ENCODE measurements at regions not wholly inside any gene's neighbourhood (a gene's known extent, or its start where the extent isn't known, plus 50 kb on each side); places are given as distances from the start of the nearest gene placed in this dataset.
"Not testable (repeated sequence)": the region's sequence is repeated elsewhere in the genome, so short reads cannot be mapped to it uniquely, and the experiment has no call there.

DNA sequence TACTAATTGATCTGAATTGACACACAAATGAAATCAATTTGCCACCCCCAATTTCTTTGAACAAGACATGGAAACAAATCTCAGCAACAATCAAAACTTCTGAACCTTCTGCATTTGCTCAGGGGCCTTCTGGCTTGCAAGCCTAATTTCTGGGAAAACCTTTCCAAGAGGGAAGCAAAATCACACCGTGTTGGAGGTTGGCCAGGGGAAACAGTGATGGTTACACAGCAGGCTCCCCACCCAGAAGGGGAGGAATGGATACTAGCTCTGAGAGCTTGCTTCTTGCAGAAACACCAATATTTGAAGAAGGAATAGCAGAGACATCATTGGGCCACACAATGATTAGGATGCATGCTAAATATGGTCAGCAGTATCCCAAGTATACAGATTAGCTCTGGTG is 488.6 kb upstream of the TRPC7 start:
- Mint-ChIP-seq H3K4me3 (no peak overlapping the region), H3K9me3 (ENCODE audit: insufficient read depth) (no peaks in the 10 kb centered on the region), H3K27me3 (ENCODE audit: low read depth) (no peaks in the 10 kb centered on the region), H3K36me3 (ENCODE audit: low read depth) (no peaks in the 10 kb centered on the region), H3K27ac (no peak overlapping the region), H3K4me1 (ENCODE audit: low read depth) (no peaks in the 10 kb centered on the region)
- ChIA-PET POLR2A (no interaction called here), CTCF (no interaction called here)
- ATAC-seq = no peak
- DNase-seq = no peak

GRCh38 chr5:136840601-136841000 is 475.3 kb upstream of the TRPC7 start:
- CTCF ChIA-PET = no interaction called here

DNA sequence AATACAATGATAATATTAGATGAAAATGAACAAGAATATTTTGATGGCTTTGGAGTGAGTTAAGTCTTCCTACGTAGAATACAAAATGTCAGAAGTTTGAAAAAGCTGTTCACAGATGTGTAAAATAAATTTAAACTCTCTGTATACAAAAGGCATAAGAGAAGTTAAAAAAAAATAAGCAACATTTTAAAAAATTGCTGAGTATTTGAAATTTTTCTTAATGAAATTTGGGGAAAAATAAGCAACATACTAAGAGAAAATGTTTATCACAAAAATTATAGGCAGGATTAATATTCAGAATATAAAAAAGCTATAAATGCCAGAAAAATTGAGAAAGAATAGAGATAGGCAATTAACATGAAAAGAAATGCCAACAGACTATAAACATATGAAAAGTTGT is 470.7 kb upstream of the TRPC7 start:
- H3K9me3 Mint-ChIP-seq (ENCODE audit: insufficient read depth) = no peaks in the 10 kb centered on the region
- H3K36me3 Mint-ChIP-seq (ENCODE audit: low read depth) = no peaks in the 10 kb centered on the region
- H3K27ac Mint-ChIP-seq = no peak overlapping the region
- DNase-seq (no peak), ATAC-seq (no peak)
- H3K27me3 Mint-ChIP-seq (ENCODE audit: low read depth) = no peaks in the 10 kb centered on the region
- POLR2A ChIA-PET = no interaction called here
- CTCF ChIA-PET = no interaction called here
- H3K4me3 Mint-ChIP-seq = no peak overlapping the region
- H3K4me1 Mint-ChIP-seq (ENCODE audit: low read depth) = no peaks in the 10 kb centered on the region

More at GRCh38 chr5:136840601-136841000, 475.3 kb upstream of the TRPC7 start:
- no peaks in the 10 kb centered on the region for H3K36me3 Mint-ChIP-seq (ENCODE audit: low read depth)
- no peak for DNase-seq
- no peaks in the 10 kb centered on the region for H3K27me3 Mint-ChIP-seq (ENCODE audit: low read depth)
- no peaks in the 10 kb centered on the region for H3K4me1 Mint-ChIP-seq (ENCODE audit: low read depth)
- ATAC-seq = no peak
- no peak overlapping the region for H3K27ac Mint-ChIP-seq
- no peaks in the 10 kb centered on the region for H3K9me3 Mint-ChIP-seq (ENCODE audit: insufficient read depth)
- POLR2A ChIA-PET = no interaction called here
- no peak overlapping the region for H3K4me3 Mint-ChIP-seq

DNA sequence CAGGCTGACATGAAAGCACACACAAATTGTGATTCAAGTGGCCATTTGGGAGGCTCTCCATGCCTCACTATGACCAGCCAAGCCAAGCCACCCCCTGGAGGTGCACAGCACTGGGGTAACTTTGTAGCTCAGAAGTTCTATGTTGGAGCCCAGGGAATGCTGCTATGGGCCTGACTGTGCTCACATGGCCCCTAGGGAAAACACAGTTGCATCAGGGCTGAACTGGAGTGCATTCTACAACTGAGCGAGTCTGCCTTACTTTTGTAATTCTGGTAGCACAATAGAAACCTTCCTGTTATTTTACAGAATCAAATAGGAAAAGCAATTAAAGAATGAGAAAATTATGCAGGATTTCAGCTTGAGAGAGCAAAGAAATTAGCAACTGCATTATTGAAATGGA is 455.5 kb upstream of the TRPC7 start:
- H3K4me1 Mint-ChIP-seq (ENCODE audit: low read depth) = no peaks in the 10 kb centered on the region
- POLR2A ChIA-PET = no interaction called here
- H3K36me3 Mint-ChIP-seq (ENCODE audit: low read depth) = no peaks in the 10 kb centered on the region
- H3K27me3 Mint-ChIP-seq (ENCODE audit: low read depth) = no peaks in the 10 kb centered on the region
- no peaks in the 10 kb centered on the region for H3K9me3 Mint-ChIP-seq (ENCODE audit: insufficient read depth)
- no peak overlapping the region for H3K4me3 Mint-ChIP-seq
- CTCF ChIA-PET = no interaction called here
- ATAC-seq (no peak), DNase-seq (no peak)
- H3K27ac Mint-ChIP-seq = no peak overlapping the region

- ChIA-PET POLR2A (no interaction called here), CTCF (no interaction called here)
- DNase-seq = no peak
- H3K36me3 Mint-ChIP-seq (ENCODE audit: low read depth) = no peaks in the 10 kb centered on the region
- no peaks in the 10 kb centered on the region for H3K4me1 Mint-ChIP-seq (ENCODE audit: low read depth)
- no peaks in the 10 kb centered on the region for H3K9me3 Mint-ChIP-seq (ENCODE audit: insufficient read depth)
- no peak for ATAC-seq
- H3K27me3 Mint-ChIP-seq (ENCODE audit: low read depth) = no peaks in the 10 kb centered on the region
- no peak overlapping the region for H3K4me3 Mint-ChIP-seq
- H3K27ac Mint-ChIP-seq = no peak overlapping the region
These were observed 454.4 kb upstream of the TRPC7 start for GRCh38 chr5:136819526-136820302.

DNA sequence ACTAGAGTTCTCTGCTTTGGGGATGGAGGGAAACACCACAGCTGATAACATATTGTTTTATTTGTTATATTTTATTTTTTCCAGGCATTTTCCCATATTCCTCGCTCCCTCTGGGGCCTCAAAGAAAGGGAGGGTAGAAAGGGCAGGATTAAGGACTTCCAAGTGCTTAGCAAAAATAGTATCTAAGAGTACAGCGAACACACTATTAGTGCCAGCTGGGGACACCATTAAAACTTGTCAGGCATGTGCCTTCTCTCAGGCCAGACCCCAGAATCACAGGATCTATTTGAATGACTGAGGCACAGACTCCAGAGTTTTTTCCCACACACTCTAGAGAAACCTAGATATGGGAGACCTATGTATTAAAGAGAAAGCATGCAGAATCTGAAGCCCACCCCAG is 451.0 kb upstream of the TRPC7 start:
- Mint-ChIP-seq H3K36me3 (ENCODE audit: low read depth) (no peaks in the 10 kb centered on the region), H3K4me1 (ENCODE audit: low read depth) (no peaks in the 10 kb centered on the region), H3K4me3 (no peak overlapping the region), H3K27ac (no peak overlapping the region), H3K9me3 (ENCODE audit: insufficient read depth) (no peaks in the 10 kb centered on the region), H3K27me3 (ENCODE audit: low read depth) (no peaks in the 10 kb centered on the region)
- ChIA-PET CTCF (no interaction called here), POLR2A (no interaction called here)
- ATAC-seq (no peak), DNase-seq (no peak)

GRCh38 chr5:136814619-136815378 is 449.5 kb upstream of the TRPC7 start:
- H3K4me3 Mint-ChIP-seq = no peak overlapping the region
- no peaks in the 10 kb centered on the region for H3K36me3 Mint-ChIP-seq (ENCODE audit: low read depth)
- H3K27me3 Mint-ChIP-seq (ENCODE audit: low read depth) = no peaks in the 10 kb centered on the region
- no peaks in the 10 kb centered on the region for H3K9me3 Mint-ChIP-seq (ENCODE audit: insufficient read depth)
- ChIA-PET CTCF (no interaction called here), POLR2A (no interaction called here)
- no peak overlapping the region for H3K27ac Mint-ChIP-seq
- no peak for ATAC-seq
- no peaks in the 10 kb centered on the region for H3K4me1 Mint-ChIP-seq (ENCODE audit: low read depth)
- no peak for DNase-seq

DNA sequence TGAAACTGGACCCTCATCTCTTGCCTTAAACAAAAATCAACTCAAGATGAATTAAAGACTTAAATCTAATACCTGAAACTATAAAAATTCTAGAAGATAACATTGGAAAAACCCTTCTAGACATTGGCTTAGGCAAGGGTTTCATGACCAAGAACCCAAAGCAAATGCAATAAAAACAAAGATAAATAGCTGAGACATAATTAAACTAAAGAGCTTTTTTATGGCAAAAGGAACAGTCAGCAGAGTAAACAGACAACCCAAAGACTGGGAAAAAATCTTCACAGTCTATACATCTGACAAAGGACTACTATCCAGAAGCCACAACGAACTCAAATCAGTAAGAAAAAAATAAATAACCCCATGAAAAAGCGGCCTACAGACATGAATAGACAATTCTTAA is 446.9 kb upstream of the TRPC7 start:
- H3K36me3 Mint-ChIP-seq (ENCODE audit: low read depth); POLR2A ChIA-PET; DNase-seq; H3K9me3 Mint-ChIP-seq (ENCODE audit: insufficient read depth); H3K4me1 Mint-ChIP-seq (ENCODE audit: low read depth); ATAC-seq; H3K4me3 Mint-ChIP-seq; H3K27me3 Mint-ChIP-seq (ENCODE audit: low read depth); H3K27ac Mint-ChIP-seq; CTCF ChIA-PET: not testable (repeated sequence)

GRCh38 chr5:136811551-136811950 is 446.2 kb upstream of the TRPC7 start:
- Mint-ChIP-seq H3K4me3 (no peak overlapping the region), H3K9me3 (ENCODE audit: insufficient read depth) (no peaks in the 10 kb centered on the region), H3K27me3 (ENCODE audit: low read depth) (no peaks in the 10 kb centered on the region), H3K27ac (no peak overlapping the region), H3K36me3 (ENCODE audit: low read depth) (no peaks in the 10 kb centered on the region), H3K4me1 (ENCODE audit: low read depth) (no peaks in the 10 kb centered on the region)
- ChIA-PET CTCF (no interaction called here), POLR2A (no interaction called here)
- DNase-seq = no peak
- no peak for ATAC-seq

DNA sequence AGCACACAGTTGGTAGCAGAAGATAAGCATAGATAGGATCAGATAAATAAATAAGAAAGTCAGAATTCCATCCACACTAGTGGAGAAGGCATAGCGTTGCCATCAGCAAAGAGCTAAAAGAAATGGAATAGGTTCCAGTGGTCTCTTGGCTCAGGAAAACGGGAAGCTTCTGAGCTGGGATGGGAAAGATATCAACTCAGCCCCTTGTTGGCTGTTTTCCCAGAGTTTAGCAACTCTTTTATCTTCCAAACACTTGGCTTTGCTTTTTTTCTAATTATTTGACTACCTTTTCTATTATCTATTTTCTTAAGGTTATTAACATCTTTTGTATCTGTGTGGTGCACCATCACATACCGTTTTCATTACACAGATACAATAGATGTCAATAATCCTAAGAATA is 445.7 kb upstream of the TRPC7 start:
- no peaks in the 10 kb centered on the region for H3K36me3 Mint-ChIP-seq (ENCODE audit: low read depth)
- ChIA-PET POLR2A (no interaction called here), CTCF (no interaction called here)
- no peaks in the 10 kb centered on the region for H3K9me3 Mint-ChIP-seq (ENCODE audit: insufficient read depth)
- ATAC-seq (no peak), DNase-seq (no peak)
- no peaks in the 10 kb centered on the region for H3K4me1 Mint-ChIP-seq (ENCODE audit: low read depth)
- H3K27me3 Mint-ChIP-seq (ENCODE audit: low read depth) = no peaks in the 10 kb centered on the region
- H3K27ac Mint-ChIP-seq = no peak overlapping the region
- no peak overlapping the region for H3K4me3 Mint-ChIP-seq

GRCh38 chr5:136810261-136810801 is 445.0 kb upstream of the TRPC7 start:
- Mint-ChIP-seq H3K27ac (no peak overlapping the region), H3K27me3 (ENCODE audit: low read depth) (no peaks in the 10 kb centered on the region)

GRCh38 chr5:136809382-136809781 is 444.0 kb upstream of the TRPC7 start:
- CTCF ChIA-PET = no interaction called here

More at GRCh38 chr5:136810261-136810801, 445.0 kb upstream of the TRPC7 start:
- Mint-ChIP-seq H3K4me1 (ENCODE audit: low read depth) (no peaks in the 10 kb centered on the region), H3K4me3 (no peak overlapping the region), H3K9me3 (ENCODE audit: insufficient read depth) (no peaks in the 10 kb centered on the region), H3K36me3 (ENCODE audit: low read depth) (no peaks in the 10 kb centered on the region)
- ATAC-seq (no peak), DNase-seq (no peak)
- CTCF ChIA-PET = no interaction called here
- POLR2A ChIA-PET = no interaction called here

More at GRCh38 chr5:136809382-136809781, 444.0 kb upstream of the TRPC7 start:
- H3K27me3 Mint-ChIP-seq (ENCODE audit: low read depth) = no peaks in the 10 kb centered on the region
- H3K4me3 Mint-ChIP-seq = no peak overlapping the region
- no peak overlapping the region for H3K27ac Mint-ChIP-seq
- no peaks in the 10 kb centered on the region for H3K36me3 Mint-ChIP-seq (ENCODE audit: low read depth)
- no peaks in the 10 kb centered on the region for H3K4me1 Mint-ChIP-seq (ENCODE audit: low read depth)
- ATAC-seq (no peak), DNase-seq (no peak)
- POLR2A ChIA-PET = no interaction called here
- H3K9me3 Mint-ChIP-seq (ENCODE audit: insufficient read depth) = no peaks in the 10 kb centered on the region

Measured in activated CD8-positive, alpha-beta T cell treated with anti-CD3 and anti-CD28 coated beads, Interleukin-2, amount 10 ng/mL, durations not matched to agents 7 days and 5 days (primary cell).